ENCODE measurements at regions not wholly inside any gene's neighbourhood (a gene's known extent, or its start where the extent isn't known, plus 50 kb on each side); places are given as distances from the start of the nearest gene placed in this dataset.

- TF ChIP-seq PPARA (CRISPR knock-in tag; IDR thresholded peaks at IDR 0.05; ENCODE audit: borderline replicate concordance) (no peak), ZFP3 (CRISPR knock-in tag; IDR thresholded peaks at IDR 0.05) (no peak), ZC3H10 (CRISPR knock-in tag; IDR thresholded peaks at IDR 0.05) (no peak), ZFP30 (CRISPR knock-in tag; IDR thresholded peaks at IDR 0.05) (no peak)
- TF ChIP-seq, protein P1, sequence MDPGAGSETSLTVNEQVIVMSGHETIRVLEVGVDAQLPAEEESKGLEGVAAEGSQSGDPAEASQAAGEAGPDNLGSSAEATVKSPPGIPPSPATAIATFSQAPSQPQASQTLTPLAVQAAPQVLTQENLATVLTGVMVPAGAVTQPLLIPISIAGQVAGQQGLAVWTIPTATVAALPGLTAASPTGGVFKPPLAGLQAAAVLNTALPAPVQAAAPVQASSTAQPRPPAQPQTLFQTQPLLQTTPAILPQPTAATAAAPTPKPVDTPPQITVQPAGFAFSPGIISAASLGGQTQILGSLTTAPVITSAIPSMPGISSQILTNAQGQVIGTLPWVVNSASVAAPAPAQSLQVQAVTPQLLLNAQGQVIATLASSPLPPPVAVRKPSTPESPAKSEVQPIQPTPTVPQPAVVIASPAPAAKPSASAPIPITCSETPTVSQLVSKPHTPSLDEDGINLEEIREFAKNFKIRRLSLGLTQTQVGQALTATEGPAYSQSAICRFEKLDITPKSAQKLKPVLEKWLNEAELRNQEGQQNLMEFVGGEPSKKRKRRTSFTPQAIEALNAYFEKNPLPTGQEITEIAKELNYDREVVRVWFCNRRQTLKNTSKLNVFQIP (CRISPR knock-in tag; IDR thresholded peaks at IDR 0.05; ENCODE audit: borderline replicate concordance, low read depth): no peak
- TF ChIP-seq, protein P2, sequence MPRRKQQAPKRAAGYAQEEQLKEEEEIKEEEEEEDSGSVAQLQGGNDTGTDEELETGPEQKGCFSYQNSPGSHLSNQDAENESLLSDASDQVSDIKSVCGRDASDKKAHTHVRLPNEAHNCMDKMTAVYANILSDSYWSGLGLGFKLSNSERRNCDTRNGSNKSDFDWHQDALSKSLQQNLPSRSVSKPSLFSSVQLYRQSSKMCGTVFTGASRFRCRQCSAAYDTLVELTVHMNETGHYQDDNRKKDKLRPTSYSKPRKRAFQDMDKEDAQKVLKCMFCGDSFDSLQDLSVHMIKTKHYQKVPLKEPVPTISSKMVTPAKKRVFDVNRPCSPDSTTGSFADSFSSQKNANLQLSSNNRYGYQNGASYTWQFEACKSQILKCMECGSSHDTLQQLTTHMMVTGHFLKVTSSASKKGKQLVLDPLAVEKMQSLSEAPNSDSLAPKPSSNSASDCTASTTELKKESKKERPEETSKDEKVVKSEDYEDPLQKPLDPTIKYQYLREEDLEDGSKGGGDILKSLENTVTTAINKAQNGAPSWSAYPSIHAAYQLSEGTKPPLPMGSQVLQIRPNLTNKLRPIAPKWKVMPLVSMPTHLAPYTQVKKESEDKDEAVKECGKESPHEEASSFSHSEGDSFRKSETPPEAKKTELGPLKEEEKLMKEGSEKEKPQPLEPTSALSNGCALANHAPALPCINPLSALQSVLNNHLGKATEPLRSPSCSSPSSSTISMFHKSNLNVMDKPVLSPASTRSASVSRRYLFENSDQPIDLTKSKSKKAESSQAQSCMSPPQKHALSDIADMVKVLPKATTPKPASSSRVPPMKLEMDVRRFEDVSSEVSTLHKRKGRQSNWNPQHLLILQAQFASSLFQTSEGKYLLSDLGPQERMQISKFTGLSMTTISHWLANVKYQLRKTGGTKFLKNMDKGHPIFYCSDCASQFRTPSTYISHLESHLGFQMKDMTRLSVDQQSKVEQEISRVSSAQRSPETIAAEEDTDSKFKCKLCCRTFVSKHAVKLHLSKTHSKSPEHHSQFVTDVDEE (CRISPR knock-in tag; IDR thresholded peaks at IDR 0.05): no peak
- TF ChIP-seq, protein P3, sequence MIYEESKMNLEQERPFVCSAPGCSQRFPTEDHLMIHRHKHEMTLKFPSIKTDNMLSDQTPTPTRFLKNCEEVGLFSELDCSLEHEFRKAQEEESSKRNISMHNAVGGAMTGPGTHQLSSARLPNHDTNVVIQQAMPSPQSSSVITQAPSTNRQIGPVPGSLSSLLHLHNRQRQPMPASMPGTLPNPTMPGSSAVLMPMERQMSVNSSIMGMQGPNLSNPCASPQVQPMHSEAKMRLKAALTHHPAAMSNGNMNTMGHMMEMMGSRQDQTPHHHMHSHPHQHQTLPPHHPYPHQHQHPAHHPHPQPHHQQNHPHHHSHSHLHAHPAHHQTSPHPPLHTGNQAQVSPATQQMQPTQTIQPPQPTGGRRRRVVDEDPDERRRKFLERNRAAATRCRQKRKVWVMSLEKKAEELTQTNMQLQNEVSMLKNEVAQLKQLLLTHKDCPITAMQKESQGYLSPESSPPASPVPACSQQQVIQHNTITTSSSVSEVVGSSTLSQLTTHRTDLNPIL (CRISPR knock-in tag; IDR thresholded peaks at IDR 0.05; ENCODE audit: low read depth): no peak
- TF ChIP-seq, protein P4, sequence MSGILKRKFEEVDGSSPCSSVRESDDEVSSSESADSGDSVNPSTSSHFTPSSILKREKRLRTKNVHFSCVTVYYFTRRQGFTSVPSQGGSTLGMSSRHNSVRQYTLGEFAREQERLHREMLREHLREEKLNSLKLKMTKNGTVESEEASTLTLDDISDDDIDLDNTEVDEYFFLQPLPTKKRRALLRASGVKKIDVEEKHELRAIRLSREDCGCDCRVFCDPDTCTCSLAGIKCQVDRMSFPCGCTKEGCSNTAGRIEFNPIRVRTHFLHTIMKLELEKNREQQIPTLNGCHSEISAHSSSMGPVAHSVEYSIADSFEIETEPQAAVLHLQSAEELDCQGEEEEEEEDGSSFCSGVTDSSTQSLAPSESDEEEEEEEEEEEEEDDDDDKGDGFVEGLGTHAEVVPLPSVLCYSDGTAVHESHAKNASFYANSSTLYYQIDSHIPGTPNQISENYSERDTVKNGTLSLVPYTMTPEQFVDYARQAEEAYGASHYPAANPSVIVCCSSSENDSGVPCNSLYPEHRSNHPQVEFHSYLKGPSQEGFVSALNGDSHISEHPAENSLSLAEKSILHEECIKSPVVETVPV (CRISPR knock-in tag; IDR thresholded peaks at IDR 0.05): no peak
Measured at GRCh38 chr1:238404921-238405320, 514.2 kb upstream of the ZP4 start.

Data from SK-N-SH treated with all-trans-retinoic acid at 6 μM for 48 hours (cell line).